GM21717 (cell line): ENCODE measurements at regions not wholly inside any gene's neighbourhood (a gene's known extent, or its start where the extent isn't known, plus 50 kb on each side); places are given as distances from the start of the nearest gene placed in this dataset.
A peak's percentile ranks its signal among the peaks of the same experiment; 100 is the strongest.
"Not testable (repeated sequence)": the region's sequence is repeated elsewhere in the genome, so short reads cannot be mapped to it uniquely, and the experiment has no call there.

Experiments used
- ATAC-seq: cut with Tn5 transposase; IDR thresholded peaks from one replicate; pipeline ENCODE4 v1.9.1; 2021; ENCODE audit warnings: mild to moderate bottlenecking, moderate library complexity; ENCODE audit not compliant: unreplicated experiment

DNA sequence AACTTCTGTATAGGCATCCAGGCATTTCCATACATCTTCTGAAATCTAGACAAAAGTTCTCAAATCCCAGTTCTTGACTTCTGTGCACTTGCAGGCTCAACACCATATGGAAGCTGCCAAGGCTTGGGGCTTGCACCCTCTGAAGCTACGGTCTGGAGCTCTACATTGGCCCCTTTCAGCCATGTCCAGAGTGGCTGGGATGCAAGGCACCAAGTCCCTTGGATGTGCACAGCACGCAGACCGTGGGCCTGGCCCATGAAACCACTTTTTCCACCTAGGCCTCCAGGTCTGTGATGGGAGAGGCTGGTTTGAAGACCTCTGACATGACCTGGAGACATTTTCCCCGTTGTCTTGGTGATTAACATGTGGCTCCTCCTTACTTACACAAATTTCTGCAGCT, 1645.1 kb downstream of the REEP3 start:
- no peak for ATAC-seq

DNA sequence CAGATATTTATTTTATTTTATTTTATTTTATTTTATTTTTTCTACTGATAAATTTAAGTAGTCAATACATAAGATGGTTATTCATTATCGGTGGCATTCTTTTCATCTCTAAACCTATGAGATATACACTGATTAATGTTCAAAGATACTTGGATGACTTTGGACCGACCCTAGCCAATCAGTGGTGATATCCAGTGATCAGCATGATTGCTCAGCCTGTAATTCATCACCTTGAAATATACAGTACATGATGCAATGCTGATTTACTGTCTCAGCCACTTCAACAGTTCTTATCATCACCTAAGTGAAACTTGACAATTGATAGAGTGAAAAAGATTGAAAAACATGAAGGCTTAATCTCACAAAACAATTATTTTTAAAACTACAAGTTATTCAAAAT, 1651.0 kb downstream of the REEP3 start:
- ATAC-seq: no peak

DNA sequence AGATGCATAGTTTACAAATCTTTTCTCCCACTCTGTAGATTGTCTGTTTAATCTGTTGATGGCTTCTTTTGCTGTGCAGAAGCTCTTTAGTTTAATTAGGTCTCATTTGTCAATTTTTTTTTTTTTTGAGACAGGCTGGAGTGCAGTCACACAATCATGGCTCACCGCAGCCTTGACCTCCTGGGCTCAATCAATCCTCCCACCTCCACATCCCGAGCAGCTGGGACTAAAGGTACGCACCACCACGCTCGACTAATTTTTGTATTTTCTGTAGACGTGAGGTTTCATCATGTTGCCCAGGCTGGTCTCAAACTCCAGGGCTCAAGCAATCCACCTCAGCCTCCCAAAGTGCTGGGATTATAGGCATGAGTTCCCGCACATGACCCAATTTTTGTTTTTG, 1655.8 kb downstream of the REEP3 start:
- no peak for ATAC-seq

DNA sequence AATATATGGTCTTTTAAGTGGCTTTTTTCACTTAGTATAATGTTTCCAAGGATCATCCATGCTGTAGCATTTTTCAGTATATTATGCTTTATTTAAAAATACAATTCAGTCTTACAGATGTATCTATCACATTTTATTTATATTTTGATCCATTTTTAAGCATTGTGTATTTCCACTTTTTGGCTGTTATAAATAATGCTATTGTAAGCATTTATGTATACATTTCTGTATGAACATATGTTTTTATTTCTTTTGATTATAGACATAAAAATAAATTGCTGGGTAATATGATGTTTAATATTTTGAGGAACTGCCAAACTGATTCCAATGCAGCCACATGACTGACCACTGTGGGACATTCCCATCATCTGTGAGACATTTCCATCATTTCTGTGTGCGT, 1662.0 kb downstream of the REEP3 start:
- no peak for ATAC-seq

DNA sequence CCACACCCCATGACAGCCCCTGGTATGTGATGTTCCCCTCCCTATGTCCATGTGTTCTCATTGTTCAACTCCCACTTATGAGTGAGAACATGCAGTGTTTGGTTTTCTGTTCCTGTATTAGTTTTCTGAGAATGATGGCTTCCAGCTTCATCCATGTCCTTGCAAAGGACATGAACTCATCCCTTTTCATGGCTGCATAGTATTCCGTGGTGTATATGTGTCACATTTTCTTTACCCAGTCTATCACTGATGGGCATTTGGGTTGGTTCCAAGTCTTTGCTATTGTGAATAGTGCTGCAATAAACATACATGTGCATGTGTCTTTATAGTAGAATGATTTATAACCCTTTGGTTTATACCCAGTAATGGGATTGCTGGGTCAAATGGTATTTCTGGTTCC, 1665.5 kb downstream of the REEP3 start:
- ATAC-seq: not testable (repeated sequence)

DNA sequence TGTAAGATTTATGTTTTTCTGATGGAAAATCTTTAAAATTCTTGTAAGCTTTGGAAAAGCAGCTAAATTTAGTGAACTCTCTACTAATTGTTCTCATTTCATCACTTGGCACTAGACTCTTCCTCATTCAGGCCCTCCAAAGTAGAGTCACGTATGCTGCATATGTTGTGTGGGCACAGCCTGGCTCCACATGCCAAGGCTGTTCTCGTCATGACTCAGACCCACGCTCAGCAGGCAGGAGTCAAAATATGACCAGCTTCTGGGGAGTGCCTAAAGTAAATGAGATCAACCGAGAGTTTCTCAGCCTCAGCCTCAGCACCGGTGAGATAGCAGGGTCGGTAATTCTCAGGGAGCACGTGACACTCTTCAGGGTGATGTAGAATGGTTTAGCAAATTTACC, 1672.9 kb downstream of the REEP3 start:
- no peak for ATAC-seq

DNA sequence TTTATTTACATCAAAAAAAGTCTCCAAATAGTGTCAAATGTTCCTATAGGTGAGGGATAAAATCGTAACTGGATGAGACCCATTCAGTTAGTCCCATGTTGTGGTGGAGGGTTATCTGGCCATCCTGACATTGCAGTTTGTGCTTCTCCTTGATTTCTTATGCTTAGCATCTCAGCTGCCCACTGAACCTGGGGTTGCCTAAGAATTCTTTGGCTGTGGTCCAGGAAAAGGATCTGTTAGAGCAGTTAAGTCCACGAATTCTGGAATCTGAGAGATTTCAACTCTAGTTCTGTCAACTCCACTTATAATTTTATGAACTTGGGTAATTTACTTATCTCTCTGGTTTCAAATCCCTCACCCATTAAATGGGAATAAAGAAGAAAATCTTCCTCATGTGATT, 1673.4 kb downstream of the REEP3 start:
- no peak for ATAC-seq

DNA sequence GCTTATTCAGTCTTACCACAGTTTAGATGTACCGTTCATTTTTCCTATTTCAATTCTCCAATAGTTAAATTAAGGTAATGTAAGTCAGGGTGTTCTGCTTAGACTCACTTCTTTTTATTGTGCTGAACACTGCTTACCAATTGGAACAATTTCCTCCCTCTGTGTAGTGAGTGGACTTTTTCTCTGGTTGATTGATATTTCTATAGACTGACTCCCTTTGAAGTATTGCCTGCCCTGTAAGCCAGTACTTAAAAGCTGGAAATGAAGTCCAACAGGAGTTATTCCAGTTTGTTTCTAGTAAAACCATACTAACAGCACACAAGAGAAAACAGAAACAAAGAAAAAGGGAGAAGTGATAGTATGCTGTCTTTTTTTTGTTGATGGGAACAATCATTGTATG, 1674.9 kb downstream of the REEP3 start:
- ATAC-seq: no peak

DNA sequence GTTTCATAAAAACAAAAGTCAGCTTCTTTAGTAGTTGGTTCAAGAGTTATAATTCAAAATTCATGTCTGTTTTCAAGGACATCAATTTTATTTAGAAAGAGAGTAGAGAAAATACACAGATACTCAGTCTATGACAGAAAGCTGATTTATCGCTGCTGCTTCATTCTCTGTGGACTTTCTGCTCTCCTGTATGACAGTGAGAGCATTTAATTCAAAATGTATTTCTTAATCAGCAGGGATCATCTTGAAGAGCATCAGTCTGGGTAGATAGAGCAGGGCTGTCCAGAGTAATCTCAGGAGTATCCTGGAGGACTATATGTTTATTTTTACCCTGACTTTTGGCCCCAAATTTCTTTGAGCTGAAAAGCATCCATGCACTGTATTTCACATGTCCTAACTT, 1676.7 kb downstream of the REEP3 start:
- no peak for ATAC-seq

DNA sequence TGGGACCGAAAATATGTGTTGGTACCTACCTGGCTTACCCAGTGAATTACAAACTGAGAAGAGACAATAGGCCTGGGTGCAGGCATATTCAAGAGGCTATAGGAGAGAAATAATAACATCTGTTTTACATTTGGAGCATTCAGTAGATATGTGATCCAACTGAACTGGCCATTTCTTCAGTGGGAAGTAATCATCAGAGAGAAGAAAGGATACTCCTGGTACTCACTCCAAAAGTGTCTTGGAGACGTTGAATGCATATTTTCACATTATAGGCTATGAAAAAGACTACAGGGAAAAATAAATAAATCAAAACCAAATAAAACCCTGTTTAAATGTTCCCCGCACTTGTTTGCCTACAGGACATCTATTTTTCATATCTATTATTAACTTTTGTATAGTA, 1680.3 kb downstream of the REEP3 start:
- ATAC-seq: no peak

DNA sequence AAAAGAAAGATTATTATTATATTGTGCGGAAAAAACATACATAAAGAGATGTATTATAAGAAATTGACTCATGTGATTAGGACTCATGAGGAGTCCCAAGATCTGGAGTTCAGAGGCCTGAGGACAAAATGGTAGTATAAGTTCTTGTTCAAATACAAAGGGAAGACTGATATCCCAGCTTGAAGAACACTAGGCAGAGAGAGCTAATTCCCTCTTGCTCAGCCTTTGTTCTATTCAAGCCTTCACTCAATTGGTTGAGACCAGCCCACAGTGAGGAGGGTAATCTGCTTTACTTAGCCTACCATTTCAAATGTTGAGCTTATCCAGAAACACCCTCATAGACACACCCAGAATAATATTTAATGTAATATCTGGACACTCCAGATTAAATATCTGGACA, 1683.8 kb downstream of the REEP3 start:
- no peak for ATAC-seq

DNA sequence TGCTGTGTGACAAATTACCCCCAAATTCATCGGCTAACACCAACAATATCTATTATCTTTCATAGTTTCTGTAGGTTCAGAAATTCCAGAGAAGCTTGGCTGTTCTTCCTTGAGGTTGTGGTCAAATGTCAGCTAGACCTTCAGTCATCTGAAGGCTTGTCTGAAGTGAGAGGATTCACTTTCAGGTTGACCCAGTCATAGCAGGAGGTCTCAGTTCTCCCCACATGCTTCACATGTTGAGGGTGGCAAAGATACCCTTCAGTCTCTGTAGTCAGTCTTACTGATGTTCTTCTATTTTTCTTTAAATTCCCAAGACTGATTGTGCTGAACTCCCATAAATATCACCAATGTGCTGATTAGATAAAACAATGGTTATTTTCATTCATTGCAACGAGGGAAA, 1692.0 kb downstream of the REEP3 start:
- ATAC-seq: peak; percentile 62

DNA sequence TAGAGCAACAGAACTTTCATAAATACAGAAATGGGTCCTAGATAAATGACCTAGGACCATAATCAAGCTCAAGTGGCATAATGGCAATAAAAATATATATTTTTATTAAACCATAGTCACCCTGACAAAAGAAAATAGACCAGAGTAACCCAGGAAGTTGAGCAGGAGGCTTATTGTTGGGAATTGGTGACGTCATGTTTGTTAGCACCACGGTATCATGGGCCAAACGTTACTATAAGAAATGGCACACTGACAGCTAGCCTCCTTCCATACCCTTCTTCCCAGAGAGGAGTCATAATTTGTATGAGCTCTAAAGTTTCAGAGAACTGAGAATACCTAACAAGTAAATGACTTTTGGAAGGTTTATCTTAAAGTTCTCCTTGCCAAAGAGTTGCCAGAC, 1698.2 kb downstream of the REEP3 start:
- no peak for ATAC-seq

DNA sequence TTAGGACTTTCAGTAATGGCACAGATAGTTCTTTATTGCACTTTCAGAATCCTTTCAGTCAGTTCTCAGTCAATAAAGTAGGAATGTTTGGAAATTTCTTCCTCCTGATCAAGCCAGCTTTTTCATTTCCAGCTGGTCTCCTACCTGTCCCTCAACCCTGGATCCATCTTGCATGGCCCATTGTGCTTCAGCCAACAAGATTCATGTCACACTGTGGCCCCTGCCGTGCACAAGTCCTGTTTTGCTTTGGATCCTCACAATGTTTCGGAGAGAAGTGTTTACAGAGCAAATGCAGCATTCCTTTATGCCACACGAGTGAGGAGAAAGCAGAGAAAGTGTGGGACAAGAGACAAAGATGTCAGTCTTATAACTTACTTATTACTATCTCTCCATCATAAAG, 1694.7 kb upstream of the LRRTM3 start:
- ATAC-seq: no peak

DNA sequence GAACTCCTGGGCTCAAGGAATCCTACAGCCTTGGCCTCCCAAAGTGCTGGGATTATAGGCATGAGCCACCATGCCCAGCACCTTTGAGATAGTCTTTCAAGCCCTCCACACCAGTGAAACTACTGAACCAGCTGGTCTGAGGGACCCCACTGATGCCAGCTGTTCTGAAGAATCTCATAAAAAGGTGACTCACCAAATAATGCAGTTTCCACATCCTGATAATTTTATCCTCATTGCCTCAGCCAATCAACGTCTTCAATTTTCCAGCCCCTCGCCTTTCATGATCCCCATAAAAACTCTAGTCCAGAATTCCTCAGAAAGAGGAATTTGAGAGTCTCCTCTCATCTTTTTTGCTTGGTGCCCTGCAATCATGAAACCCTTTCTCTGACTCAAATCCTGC, 1691.6 kb upstream of the LRRTM3 start:
- ATAC-seq: no peak

DNA sequence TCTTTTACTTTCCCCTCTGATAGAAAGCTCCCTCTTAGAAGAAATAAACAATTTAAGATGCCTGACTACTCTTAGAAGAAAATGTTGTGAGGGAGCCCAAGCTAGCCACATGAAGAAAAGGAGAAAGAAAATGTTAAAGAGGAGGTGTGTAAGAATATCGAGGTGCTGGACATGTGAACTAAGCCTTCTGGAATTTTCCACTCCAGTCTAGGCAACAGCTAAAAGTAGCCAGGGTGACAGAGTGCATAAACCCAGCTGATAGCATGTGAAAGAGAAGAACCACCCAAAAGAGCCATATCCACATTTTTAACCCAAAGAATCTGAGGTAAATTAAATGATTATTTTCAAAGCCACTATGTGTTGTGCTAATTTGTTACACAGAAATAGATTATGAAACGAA, 1690.6 kb upstream of the LRRTM3 start:
- ATAC-seq: no peak

DNA sequence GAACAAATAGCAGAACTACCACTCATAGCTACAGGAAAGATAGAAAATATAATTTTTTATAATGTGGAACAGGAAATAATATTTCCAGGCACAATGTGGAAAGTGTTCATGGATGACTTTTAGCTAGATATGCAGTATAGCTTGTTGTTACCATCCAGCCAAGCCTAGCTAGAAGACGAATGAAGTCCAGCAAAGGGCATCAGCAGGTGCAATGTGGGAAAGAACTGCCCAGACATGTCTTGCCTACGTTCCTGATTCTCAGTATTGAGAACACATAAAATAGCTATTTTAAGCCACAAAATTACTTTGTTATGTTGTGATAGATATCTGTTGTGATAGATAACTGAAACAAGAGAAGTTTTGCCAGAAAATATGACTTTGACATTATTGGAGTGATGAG, 1690.0 kb upstream of the LRRTM3 start:
- ATAC-seq: no peak

DNA sequence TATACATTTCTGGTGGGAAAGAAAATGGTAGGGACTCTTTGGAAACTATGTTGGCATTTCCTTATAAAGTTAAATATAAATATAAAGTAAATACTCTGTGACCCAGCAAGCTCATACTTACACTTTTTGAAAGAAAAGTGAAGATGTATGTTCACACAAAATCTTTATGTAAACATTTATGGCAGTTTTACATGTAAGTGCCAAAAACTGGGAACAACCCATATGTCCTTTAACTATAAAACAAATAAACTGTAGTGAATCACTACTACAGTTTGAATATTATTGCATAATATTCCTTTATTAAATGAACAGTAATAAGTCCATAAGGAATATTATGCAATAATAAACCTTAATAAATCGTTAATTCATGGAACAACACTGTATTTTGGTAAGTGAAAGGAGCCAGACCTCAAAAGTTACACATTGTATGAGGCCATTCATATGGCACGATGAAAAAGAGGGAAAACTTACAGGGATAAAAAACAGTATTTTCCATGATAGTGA, 1660.3 kb upstream of the LRRTM3 start:
- ATAC-seq: no peak

DNA sequence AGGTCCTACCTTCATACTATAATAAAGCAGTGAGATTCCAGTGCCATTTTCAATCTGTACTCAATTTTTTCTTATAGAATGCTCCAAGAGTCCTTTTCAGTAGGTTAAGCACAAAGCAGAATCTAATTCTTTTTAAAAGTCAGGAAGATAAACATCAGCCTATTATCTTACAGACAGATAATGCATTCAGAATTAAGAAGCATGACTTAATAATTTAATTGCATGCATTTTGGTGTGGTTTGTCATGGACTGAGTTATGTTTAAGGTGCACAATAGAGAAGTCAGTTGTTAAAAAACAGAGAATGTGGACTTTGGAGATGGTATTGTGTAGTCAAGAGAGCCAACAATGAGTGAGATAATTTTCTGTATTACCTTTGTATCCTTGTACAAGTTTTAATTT, 1656.3 kb upstream of the LRRTM3 start:
- not testable (repeated sequence) for ATAC-seq

DNA sequence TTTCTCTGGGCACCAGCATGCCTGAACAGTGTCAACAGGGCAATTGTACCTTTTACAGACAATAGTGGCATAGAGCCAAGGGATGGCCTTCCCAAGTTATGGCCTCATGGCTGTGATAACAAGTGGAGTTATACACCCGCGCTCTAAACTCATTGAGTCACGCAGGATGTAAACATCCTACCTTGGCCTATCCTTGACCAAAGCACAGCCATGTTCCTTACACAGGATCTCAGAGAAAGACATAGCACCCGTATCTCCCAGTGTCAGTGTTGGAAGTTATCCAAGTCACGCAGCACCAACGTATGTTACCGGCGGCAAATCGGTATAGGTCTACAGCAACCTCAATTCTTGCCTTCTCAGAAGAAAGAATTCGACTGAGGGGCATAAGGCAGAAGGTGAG, 1654.9 kb upstream of the LRRTM3 start:
- no peak for ATAC-seq

DNA sequence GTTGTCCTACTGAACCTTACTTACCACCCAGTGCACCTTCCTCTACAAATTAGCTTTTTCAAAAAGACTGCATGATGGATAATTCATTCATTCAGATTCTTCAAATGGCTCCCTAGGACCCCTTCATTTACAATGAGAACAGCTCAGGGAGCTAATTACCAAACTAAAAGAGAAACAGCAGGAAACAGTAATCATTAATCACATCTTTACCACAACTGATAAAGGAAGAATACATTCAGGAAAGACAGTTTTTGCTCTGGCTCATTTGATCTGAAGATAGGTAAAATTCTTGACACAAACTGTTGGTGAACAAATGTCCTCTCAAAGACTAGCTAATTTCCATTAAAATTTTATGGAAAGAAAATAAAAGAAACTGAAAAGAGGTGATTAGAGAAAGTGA, 1652.7 kb upstream of the LRRTM3 start:
- no peak for ATAC-seq

DNA sequence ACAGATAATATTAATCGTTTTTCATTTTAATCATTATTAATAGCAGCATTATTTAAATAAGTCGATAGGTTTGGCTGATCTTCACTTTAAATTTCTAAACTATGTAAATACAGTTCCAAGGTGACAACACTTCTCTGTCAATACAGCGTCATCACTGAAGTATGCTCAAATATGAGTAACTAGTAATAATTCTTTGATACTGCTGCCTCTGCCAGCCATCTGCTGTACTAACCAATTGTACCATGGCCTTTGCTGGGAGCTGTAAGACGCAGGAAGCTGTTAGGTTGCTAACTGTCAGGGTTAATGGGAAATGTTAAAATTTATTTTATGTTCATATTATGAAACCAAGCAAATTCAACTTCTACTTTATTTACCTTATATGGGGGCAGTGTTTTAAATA, 1650.5 kb upstream of the LRRTM3 start:
- ATAC-seq: no peak

DNA sequence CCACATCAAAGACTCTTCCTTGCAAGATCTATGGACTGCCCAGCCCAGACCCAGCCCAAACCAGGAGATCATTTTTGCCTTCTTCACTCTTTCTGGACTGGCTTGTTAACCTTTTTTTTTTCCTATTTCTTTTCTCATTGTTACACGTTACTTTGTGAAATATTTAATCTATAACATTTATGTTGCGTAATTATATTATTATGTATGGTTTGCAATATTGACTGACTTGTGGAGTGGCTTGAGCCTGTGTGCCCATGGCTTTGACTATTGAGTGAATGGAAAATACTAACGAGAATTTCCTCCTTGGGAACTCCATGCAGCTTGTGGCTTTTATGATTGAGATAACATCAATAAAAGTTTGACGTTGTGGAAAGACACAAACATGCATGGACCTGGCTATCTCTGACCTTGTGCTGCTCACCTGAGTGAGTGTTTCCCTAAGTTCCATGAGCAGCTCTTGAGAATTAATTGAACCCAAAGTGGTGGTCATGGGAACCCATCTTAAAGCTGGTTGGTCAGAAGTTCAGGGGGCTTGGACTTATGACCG, 1641.3 kb upstream of the LRRTM3 start:
- no peak for ATAC-seq

DNA sequence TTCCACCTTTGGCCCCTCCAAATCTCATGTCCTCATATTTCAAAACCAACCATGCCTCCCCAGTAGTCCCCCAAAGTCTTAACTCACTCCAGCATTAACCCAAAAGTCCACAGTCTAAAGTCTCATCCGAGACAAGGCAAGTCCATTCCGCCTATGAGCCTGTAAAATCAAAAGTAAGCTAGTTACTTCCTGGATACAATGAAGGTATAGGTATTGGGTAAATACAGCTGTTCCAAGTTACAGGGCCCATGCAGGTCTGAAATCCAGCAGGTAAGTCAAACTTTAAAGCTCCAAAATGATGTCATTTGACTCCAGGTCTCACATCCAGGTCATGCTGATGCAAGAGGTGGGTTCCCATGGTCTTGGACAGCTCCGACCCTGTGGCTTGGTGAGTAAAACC, 1640.1 kb upstream of the LRRTM3 start:
- ATAC-seq: not testable (repeated sequence)
